PC-3 (cell line): ENCODE measurements at regions not wholly inside any gene's neighbourhood (a gene's known extent, or its start where the extent isn't known, plus 50 kb on each side); places are given as distances from the start of the nearest gene placed in this dataset.

ENCODE experiments used
- EZH2 ChIP-seq: fragments of 300-600 bp; sonication (generic); IDR thresholded peaks from one replicate; pipeline ENCODE4 v1.6.1; 2017; ENCODE audit warnings: antibody characterized with exemption, mild to moderate bottlenecking, low read length; ENCODE audit not compliant: unreplicated experiment
- EZH2phosphoT487 ChIP-seq: fragments of 300-600 bp; sonication (generic); IDR thresholded peaks from 2 replicates; pipeline ENCODE4 v1.6.1; 2018; ENCODE audit warnings: mild to moderate bottlenecking, antibody characterized with exemption, low read length, borderline replicate concordance
- TF ChIP-seq, protein P1 (sequence below): fragments of 300-600 bp; sonication (generic); conservative IDR thresholded peaks from 2 replicates; pipeline ENCODE4 v1.5.1; 2017; ENCODE audit warnings: antibody characterized with exemption, low read depth, mild to moderate bottlenecking, low read length

DNA sequence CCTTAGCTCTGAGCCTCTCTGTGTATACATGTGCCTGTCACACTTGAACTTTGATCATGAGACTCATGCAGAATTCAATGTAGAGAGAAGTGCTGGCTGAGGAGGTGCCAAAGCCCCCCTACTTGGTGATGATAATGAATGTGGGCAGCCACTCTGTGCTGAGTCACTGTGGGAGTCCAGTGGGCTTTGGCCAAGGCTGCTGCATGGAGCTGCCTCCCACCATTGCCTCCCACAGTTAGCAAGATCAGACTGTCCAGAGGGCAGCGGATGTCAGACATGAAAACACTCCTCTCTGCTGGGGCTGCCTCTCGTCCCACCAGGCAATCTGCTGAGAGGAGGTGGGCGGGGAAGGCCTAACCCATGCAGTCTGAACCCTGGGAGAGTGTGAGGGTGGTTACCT is 180.3 kb downstream of the SH2D4B start:
- TF ChIP-seq, protein P1, sequence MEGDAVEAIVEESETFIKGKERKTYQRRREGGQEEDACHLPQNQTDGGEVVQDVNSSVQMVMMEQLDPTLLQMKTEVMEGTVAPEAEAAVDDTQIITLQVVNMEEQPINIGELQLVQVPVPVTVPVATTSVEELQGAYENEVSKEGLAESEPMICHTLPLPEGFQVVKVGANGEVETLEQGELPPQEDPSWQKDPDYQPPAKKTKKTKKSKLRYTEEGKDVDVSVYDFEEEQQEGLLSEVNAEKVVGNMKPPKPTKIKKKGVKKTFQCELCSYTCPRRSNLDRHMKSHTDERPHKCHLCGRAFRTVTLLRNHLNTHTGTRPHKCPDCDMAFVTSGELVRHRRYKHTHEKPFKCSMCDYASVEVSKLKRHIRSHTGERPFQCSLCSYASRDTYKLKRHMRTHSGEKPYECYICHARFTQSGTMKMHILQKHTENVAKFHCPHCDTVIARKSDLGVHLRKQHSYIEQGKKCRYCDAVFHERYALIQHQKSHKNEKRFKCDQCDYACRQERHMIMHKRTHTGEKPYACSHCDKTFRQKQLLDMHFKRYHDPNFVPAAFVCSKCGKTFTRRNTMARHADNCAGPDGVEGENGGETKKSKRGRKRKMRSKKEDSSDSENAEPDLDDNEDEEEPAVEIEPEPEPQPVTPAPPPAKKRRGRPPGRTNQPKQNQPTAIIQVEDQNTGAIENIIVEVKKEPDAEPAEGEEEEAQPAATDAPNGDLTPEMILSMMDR: no peak
- TF ChIP-seq EZH2 (no peak), EZH2phosphoT487 (no peak)
